ENCODE measurements at regions not wholly inside any gene's neighbourhood (a gene's known extent, or its start where the extent isn't known, plus 50 kb on each side); places are given as distances from the start of the nearest gene placed in this dataset.

- TF ChIP-seq BHLHE40 (IDR thresholded peaks at IDR 0.05; ENCODE audit: borderline replicate concordance) (no peak), FOXA1 (IDR thresholded peaks at IDR 0.05) (no peak), FOXM1 (IDR thresholded peaks at IDR 0.05; ENCODE audit: borderline replicate concordance) (no peak), ARNT (IDR thresholded peaks at IDR 0.05) (no peak), ZNF384 (IDR thresholded peaks at IDR 0.05) (no peak), FOXK2 (IDR thresholded peaks at IDR 0.05) (no peak), SUZ12 (IDR thresholded peaks at IDR 0.05) (no peak), SP1 (IDR thresholded peaks at IDR 0.05) (no peak), CTBP1 (IDR thresholded peaks at IDR 0.05; ENCODE audit: borderline replicate concordance) (no peak), TARDBP (IDR thresholded peaks at IDR 0.05) (no peak), HDGF (IDR thresholded peaks at IDR 0.05; ENCODE audit: borderline replicate concordance) (no peak)
Observed at GRCh38 chr15:77781946-77782240, 149.2 kb upstream of the LINGO1 start.

Data from HEK293T (cell line).